ENCODE measurements at regions not wholly inside any gene's neighbourhood (a gene's known extent, or its start where the extent isn't known, plus 50 kb on each side); places are given as distances from the start of the nearest gene placed in this dataset.

DNA sequence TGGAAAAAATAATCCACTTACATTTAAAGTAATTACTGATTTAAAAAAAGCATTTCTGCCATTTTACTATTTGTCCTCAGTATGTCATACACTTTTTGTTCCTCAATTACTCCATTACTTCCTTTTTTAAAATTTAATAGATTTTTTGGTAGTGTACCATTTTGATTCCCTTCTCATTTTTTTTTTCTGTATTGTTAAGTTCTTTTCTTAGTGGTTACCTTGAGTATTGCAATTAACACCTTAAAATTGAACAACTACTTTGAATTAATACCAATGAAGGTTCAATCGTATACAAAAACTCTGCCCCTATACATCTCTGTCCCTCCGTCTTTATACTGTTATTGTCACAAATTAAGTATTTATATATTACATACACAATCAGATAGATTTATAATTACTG lies 240.6 kb upstream of the LMCD1 start:
- intact Hi-C loops (cut with DNase I; ENCODE audit: low total_unique reads): no loop called here
- Histone ChIP-seq H3K36me3 (no peaks in the 10 kb centered on the region), H3K9me3 (peaks cover 0 to 6% (median 4%) of the 10 kb centered on the region in 4 donors), H3K4me3 (no peak overlapping the region), H3K27me3 (no peaks in the 10 kb centered on the region), H3K4me1 (no peaks in the 10 kb centered on the region), H3K27ac (no peak overlapping the region)
- no peak for DNase-seq
- no peak for TF ChIP-seq EP300 (IDR thresholded peaks at IDR 0.05)
- WGBS, 5 donors: 73 to 98% (median 94%) methylated on average over 2 of the region's 2 CpGs

DNA sequence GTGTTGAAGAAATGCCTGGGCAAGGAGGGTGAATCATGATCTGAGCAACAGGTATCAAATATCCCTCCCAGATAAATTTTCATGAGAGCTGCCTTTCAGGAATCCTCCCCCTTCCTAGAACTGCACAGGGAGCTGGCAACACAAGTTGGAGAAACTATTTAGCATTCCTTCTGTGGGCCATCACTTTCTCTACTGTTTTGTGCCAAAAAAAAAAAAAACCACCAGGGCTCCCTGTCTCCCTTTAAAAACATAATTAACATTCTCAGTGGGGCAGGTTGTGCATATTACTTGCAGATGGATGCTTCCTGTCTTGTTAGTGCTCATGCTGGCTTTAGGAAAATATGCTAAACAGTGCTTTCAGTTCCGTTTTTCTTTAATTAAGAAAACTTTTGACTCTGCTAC lies 234.9 kb upstream of the LMCD1 start:
- DNase-seq: no peak
- 57 to 81% (median 68%) methylated on average over 1 of the region's 1 CpG for WGBS, 5 donors
- Histone ChIP-seq H3K4me1 (no peaks in the 10 kb centered on the region), H3K36me3 (no peaks in the 10 kb centered on the region), H3K9me3 (no peaks in the 10 kb centered on the region), H3K27ac (no peak overlapping the region), H3K4me3 (no peak overlapping the region), H3K27me3 (no peaks in the 10 kb centered on the region)
- TF ChIP-seq POLR2AphosphoS5 (IDR thresholded peaks at IDR 0.05) (no peak), POLR2A (IDR thresholded peaks at IDR 0.05) (no peak), EP300 (IDR thresholded peaks at IDR 0.05) (no peak)
- TF ChIP-seq, protein P1, sequence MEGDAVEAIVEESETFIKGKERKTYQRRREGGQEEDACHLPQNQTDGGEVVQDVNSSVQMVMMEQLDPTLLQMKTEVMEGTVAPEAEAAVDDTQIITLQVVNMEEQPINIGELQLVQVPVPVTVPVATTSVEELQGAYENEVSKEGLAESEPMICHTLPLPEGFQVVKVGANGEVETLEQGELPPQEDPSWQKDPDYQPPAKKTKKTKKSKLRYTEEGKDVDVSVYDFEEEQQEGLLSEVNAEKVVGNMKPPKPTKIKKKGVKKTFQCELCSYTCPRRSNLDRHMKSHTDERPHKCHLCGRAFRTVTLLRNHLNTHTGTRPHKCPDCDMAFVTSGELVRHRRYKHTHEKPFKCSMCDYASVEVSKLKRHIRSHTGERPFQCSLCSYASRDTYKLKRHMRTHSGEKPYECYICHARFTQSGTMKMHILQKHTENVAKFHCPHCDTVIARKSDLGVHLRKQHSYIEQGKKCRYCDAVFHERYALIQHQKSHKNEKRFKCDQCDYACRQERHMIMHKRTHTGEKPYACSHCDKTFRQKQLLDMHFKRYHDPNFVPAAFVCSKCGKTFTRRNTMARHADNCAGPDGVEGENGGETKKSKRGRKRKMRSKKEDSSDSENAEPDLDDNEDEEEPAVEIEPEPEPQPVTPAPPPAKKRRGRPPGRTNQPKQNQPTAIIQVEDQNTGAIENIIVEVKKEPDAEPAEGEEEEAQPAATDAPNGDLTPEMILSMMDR (IDR thresholded peaks at IDR 0.05): no peak
- intact Hi-C loops (cut with DNase I; ENCODE audit: low total_unique reads): no loop called here

DNA sequence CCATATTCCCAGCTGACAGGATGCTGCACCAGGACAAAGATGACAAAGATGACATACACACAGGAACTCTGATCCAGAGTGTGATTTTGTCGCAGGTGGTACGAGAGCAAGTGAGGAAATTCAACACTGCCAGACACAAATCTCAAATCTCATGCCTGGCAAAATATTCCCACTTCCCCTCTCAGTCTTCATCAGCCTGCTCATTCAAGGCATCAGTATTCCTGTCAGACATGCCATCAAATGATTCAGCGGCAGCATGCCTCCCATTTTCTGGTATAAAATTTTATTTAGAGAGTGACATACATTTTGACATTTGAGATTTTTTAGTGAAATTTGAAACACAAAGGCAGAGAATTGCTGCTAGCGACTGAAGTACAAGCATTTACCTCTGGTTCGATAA lies 228.1 kb upstream of the LMCD1 start:
- WGBS, 5 donors: 89 to 97% (median 93%) methylated on average over 5 of the region's 5 CpGs
- intact Hi-C loops (cut with DNase I; ENCODE audit: low total_unique reads): no loop called here
- H3K4me3 ChIP-seq: no peak overlapping the region
- H3K9me3 ChIP-seq: no peaks in the 10 kb centered on the region
- H3K27ac ChIP-seq: no peak overlapping the region
- no peaks in the 10 kb centered on the region for H3K4me1 ChIP-seq
- no peak for DNase-seq
- H3K27me3 ChIP-seq: no peaks in the 10 kb centered on the region
- no peaks in the 10 kb centered on the region for H3K36me3 ChIP-seq
- no peak for TF ChIP-seq POLR2AphosphoS5 (IDR thresholded peaks at IDR 0.05)

DNA sequence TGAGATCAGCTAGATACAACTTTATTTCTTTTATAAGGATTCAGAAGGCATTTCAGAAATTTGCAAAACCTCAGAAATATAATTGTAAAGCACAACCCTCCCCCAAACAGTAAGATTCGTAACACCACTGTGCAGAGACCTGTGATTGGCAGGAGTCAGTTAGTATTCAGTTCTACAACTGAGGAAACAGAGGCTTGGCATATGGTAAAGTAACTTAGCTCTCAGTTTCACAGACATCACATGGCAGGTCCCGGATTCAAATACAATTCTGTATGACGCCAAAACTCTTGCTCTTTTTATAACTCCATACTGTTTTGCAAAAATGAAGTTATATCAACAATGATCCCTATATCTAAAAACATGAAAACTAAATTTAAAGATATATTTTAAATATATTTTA lies 225.6 kb upstream of the LMCD1 start:
- 88 to 95% (median 92%) methylated on average over 3 of the region's 3 CpGs for WGBS, 5 donors

DNA sequence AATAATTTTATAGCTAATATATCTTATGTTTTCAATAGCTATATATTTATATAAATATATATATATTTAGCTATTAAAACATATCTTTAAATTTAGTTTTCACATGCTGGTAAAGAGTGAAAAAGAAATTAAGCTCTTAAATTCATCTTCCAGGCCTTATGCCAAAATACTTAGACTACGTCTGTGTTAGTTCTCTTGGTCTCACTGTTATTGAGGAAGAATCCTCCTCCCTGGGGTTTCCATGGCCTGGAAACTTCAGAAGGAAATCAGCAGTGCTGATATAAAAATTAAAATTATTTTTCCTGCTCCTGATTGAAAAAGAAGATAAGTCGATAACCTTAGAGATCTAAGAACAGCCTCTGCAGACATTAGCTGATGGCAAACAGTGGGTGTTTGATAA lies 225.1 kb upstream of the LMCD1 start:
- Histone ChIP-seq H3K4me3 (no peak overlapping the region), H3K9me3 (no peaks in the 10 kb centered on the region), H3K4me1 (no peaks in the 10 kb centered on the region), H3K27me3 (no peaks in the 10 kb centered on the region), H3K27ac (no peak overlapping the region), H3K36me3 (no peaks in the 10 kb centered on the region)
- DNase-seq: no peak
- 75 to 91% (median 78%) methylated on average over 2 of the region's 2 CpGs for WGBS, 5 donors
- intact Hi-C loops (cut with DNase I; ENCODE audit: low total_unique reads): no loop called here
- TF ChIP-seq POLR2A (IDR thresholded peaks at IDR 0.05) (no peak), EP300 (IDR thresholded peaks at IDR 0.05) (no peak), POLR2AphosphoS5 (IDR thresholded peaks at IDR 0.05) (no peak)
- TF ChIP-seq, protein P1 (IDR thresholded peaks at IDR 0.05): no peak

More for the DNA sequence above, 225.6 kb upstream of the LMCD1 start:
- DNase-seq: no peak
- intact Hi-C loops (cut with DNase I; ENCODE audit: low total_unique reads): no loop called here
- Histone ChIP-seq H3K36me3 (no peaks in the 10 kb centered on the region), H3K27me3 (no peaks in the 10 kb centered on the region), H3K4me1 (no peaks in the 10 kb centered on the region), H3K4me3 (no peak overlapping the region), H3K9me3 (no peaks in the 10 kb centered on the region), H3K27ac (no peak overlapping the region)
- TF ChIP-seq EP300 (IDR thresholded peaks at IDR 0.05) (no peak), POLR2AphosphoS5 (IDR thresholded peaks at IDR 0.05) (no peak), POLR2A (IDR thresholded peaks at IDR 0.05) (no peak)
- TF ChIP-seq, protein P1 (IDR thresholded peaks at IDR 0.05): no peak

Measured in stomach (tissue), 8 donors.